Hepatocyte (in vitro differentiated cells): ENCODE measurements at regions not wholly inside any gene's neighbourhood (a gene's known extent, or its start where the extent isn't known, plus 50 kb on each side); places are given as distances from the start of the nearest gene placed in this dataset.

Source experiments
- CTCF ChIP-seq: fragments of 200-600 bp; sonication (generic); IDR thresholded peaks from 2 replicates; pipeline ENCODE4 v1.5.1; 2016; ENCODE audit warnings: antibody characterized with exemption, mild to moderate bottlenecking; ENCODE audit not compliant: poor library complexity
- EZH2 ChIP-seq: fragments of 200-600 bp; sonication (generic); IDR thresholded peaks from 2 replicates; pipeline ENCODE4 v1.6.1; 2016; ENCODE audit warnings: antibody characterized with exemption, mild to moderate bottlenecking, borderline replicate concordance
- EZH2phosphoT487 ChIP-seq: fragments of 200-600 bp; sonication (generic); IDR thresholded peaks from one replicate; pipeline ENCODE4 v1.6.1; 2018; ENCODE audit warnings: antibody characterized with exemption, mild to moderate bottlenecking, low read depth, moderate library complexity; ENCODE audit not compliant: unreplicated experiment, severe bottlenecking

DNA sequence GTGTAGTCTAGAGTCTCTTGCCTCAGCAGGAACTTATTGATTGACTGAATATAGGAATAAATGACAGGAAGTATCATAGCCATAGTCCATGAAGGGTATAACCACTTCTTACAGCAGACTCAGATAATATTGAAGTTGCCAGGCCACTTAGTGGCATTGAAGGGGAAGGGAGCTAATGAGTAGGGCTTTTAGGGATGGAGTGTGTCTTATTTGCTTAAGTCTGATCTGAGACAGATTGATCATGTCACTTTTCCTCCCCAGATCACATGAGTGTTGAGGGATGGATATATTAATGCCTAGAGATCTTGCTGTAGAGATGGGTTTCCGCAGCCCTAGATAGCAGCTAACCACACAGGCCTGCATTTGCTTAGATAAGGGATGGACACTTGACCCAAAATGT is 62.2 kb upstream of the NBEA start:
- no peak for TF ChIP-seq CTCF
- no peak for TF ChIP-seq EZH2
- TF ChIP-seq EZH2phosphoT487 = no peak
